HEK293 (cell line): ENCODE measurements at regions not wholly inside any gene's neighbourhood (a gene's known extent, or its start where the extent isn't known, plus 50 kb on each side); places are given as distances from the start of the nearest gene placed in this dataset.

ENCODE experiments used
- CTCF ChIA-PET: fragments of 350-600 bp; formaldehyde crosslinking; extraction: SDS; loops from one replicate; lab custom pipeline; 2021; ENCODE audit warnings: antibody characterized with exemption; lab: Yijun Ruan, JAX
- POLR2A ChIA-PET: fragments of 300-600 bp; formaldehyde crosslinking; extraction: SDS; loops from one replicate; lab custom pipeline; 2020; ENCODE audit warnings: antibody characterized with exemption, inconsistent platforms; lab: Yijun Ruan, JAX
- H3K27ac ChIP-seq: fragments of 200-500 bp; sonication (Bioruptor generic); 2 replicates; pipeline ENCODE4 v1.5.1; 2014; ENCODE audit warnings: low read depth, low read length, control low read depth, inconsistent platforms; ENCODE audit errors: extremely low read depth
- H3K36me3 ChIP-seq, 2 experiments: fragments of 200-500 bp in 1 of 2; sonication (Bioruptor generic) in 1 of 2; 1 replicate in 1 of 2; 2 replicates in 1 of 2; pipeline ENCODE4 v1.5.1; 2014 to 2017; ENCODE audit warnings: inconsistent platforms in 2 of 2, low read length in 2 of 2; ENCODE audit not compliant: control insufficient read depth in 2 of 2, insufficient read depth in 1 of 2
- H3K4me1 ChIP-seq: fragments of 200-500 bp; sonication (Bioruptor generic); 2 replicates; pipeline ENCODE4 v1.5.1; 2014; ENCODE audit warnings: mild to moderate bottlenecking, low read length, inconsistent platforms; ENCODE audit not compliant: control insufficient read depth, insufficient read depth
- H3K4me3 ChIP-seq: 2 replicates; pipeline ENCODE4 v1.5.1; 2011; ENCODE audit warnings: low read depth, mild to moderate bottlenecking, control low read depth, low read length, moderate library complexity
- H3K9me3 ChIP-seq: fragments of 200-500 bp; sonication (Bioruptor generic); 2 replicates; pipeline ENCODE4 v1.5.1; 2014; ENCODE audit warnings: low read depth, low read length, inconsistent platforms; ENCODE audit not compliant: control insufficient read depth, insufficient read depth
- BCL6B ChIP-seq: fragments of 450-650 bp; formaldehyde crosslinking; IDR thresholded peaks from 2 replicates; pipeline ENCODE4 v1.5.1; 2017; ENCODE audit warnings: missing biosample characterization, missing genetic modification characterization
- GLI4 ChIP-seq: fragments of 450-650 bp; formaldehyde crosslinking; IDR thresholded peaks from 2 replicates; pipeline ENCODE4 v1.5.1; 2016; ENCODE audit warnings: missing biosample characterization, missing genetic modification characterization
- INSM2 ChIP-seq: fragments of 450-650 bp; formaldehyde crosslinking; IDR thresholded peaks from 2 replicates; pipeline ENCODE4 v1.5.1; 2016; ENCODE audit warnings: missing biosample characterization, missing genetic modification characterization
- KLF16 ChIP-seq: fragments of 450-650 bp; formaldehyde crosslinking; IDR thresholded peaks from 2 replicates; pipeline ENCODE4 v1.5.1; 2017; ENCODE audit warnings: missing biosample characterization, missing genetic modification characterization
- PRDM4 ChIP-seq: fragments of 450-650 bp; formaldehyde crosslinking; IDR thresholded peaks from 2 replicates; pipeline ENCODE4 v1.5.1; 2017; ENCODE audit warnings: missing biosample characterization, missing genetic modification characterization
- REPIN1 ChIP-seq: fragments of 450-650 bp; formaldehyde crosslinking; IDR thresholded peaks from 2 replicates; pipeline ENCODE4 v1.5.1; 2017; ENCODE audit warnings: missing biosample characterization, missing genetic modification characterization, low read depth
- ZBTB11 ChIP-seq: fragments of 450-650 bp; formaldehyde crosslinking; conservative IDR thresholded peaks from 2 replicates; pipeline ENCODE4 v1.5.1; 2016; ENCODE audit warnings: low read depth, missing biosample characterization, missing genetic modification characterization
- ZNF138 ChIP-seq: fragments of 450-650 bp; formaldehyde crosslinking; IDR thresholded peaks from 2 replicates; pipeline ENCODE4 v1.5.1; 2016; ENCODE audit warnings: missing biosample characterization, missing genetic modification characterization, borderline replicate concordance
- ZNF184 ChIP-seq: fragments of 450-650 bp; IDR thresholded peaks from 2 replicates; pipeline ENCODE4 v1.5.1; 2018; ENCODE audit warnings: missing biosample characterization, mild to moderate bottlenecking, missing genetic modification characterization
- ZNF24 ChIP-seq: fragments of 450-650 bp; formaldehyde crosslinking; IDR thresholded peaks from 2 replicates; pipeline ENCODE4 v1.5.1; 2016; ENCODE audit warnings: missing biosample characterization, missing genetic modification characterization
- ZNF366 ChIP-seq: fragments of 450-650 bp; formaldehyde crosslinking; conservative IDR thresholded peaks from 2 replicates; pipeline ENCODE4 v1.5.1; 2016; ENCODE audit warnings: missing biosample characterization, missing genetic modification characterization
- ZNF433 ChIP-seq: fragments of 450-650 bp; formaldehyde crosslinking; IDR thresholded peaks from 2 replicates; pipeline ENCODE4 v1.5.1; 2016; ENCODE audit warnings: missing biosample characterization, missing genetic modification characterization, low read depth
- ZNF473 ChIP-seq: fragments of 450-650 bp; formaldehyde crosslinking; IDR thresholded peaks from 2 replicates; pipeline ENCODE4 v1.5.1; 2017; ENCODE audit warnings: missing biosample characterization, missing genetic modification characterization
- ZNF501 ChIP-seq: fragments of 450-650 bp; formaldehyde crosslinking; IDR thresholded peaks from 2 replicates; pipeline ENCODE4 v1.5.1; 2016; ENCODE audit warnings: missing biosample characterization, missing genetic modification characterization
- ZNF521 ChIP-seq: fragments of 450-650 bp; formaldehyde crosslinking; IDR thresholded peaks from 2 replicates; pipeline ENCODE4 v1.5.1; 2017; ENCODE audit warnings: missing biosample characterization, mild to moderate bottlenecking, missing genetic modification characterization
- ZNF580 ChIP-seq: fragments of 450-650 bp; formaldehyde crosslinking; IDR thresholded peaks from 2 replicates; pipeline ENCODE4 v1.5.1; 2016; ENCODE audit warnings: missing biosample characterization, missing genetic modification characterization
- ZNF610 ChIP-seq: fragments of 450-650 bp; formaldehyde crosslinking; IDR thresholded peaks from 2 replicates; pipeline ENCODE4 v1.5.1; 2016; ENCODE audit warnings: missing biosample characterization, missing genetic modification characterization, borderline replicate concordance
- ZNF791 ChIP-seq: fragments of 450-650 bp; formaldehyde crosslinking; IDR thresholded peaks from 2 replicates; pipeline ENCODE4 v1.5.1; 2016; ENCODE audit warnings: missing biosample characterization, missing genetic modification characterization
- ZNF792 ChIP-seq: fragments of 450-650 bp; formaldehyde crosslinking; IDR thresholded peaks from 2 replicates; pipeline ENCODE4 v1.5.1; 2016; ENCODE audit warnings: missing biosample characterization, missing genetic modification characterization
- ZNF837 ChIP-seq: fragments of 450-650 bp; formaldehyde crosslinking; IDR thresholded peaks from 2 replicates; pipeline ENCODE4 v1.5.1; 2016; ENCODE audit warnings: missing biosample characterization, missing genetic modification characterization
- ZNF843 ChIP-seq: fragments of 450-650 bp; formaldehyde crosslinking; IDR thresholded peaks from 2 replicates; pipeline ENCODE4 v1.5.1; 2016; ENCODE audit warnings: missing biosample characterization, missing genetic modification characterization

GRCh38 chr4:111269439-111269838 is 646.6 kb upstream of the PITX2 start:
- TF ChIP-seq KLF16 (tag by site-specific recombination) (no peak), REPIN1 (tag by site-specific recombination) (no peak), ZNF433 (no peak), ZNF837 (tag by site-specific recombination) (no peak), BCL6B (tag by site-specific recombination) (peak; percentile 70)
- no peak overlapping the region for H3K27ac ChIP-seq
- H3K36me3 ChIP-seq, result no peaks in the 10 kb centered on the region
- H3K4me3 ChIP-seq, result no peak overlapping the region
- ChIA-PET CTCF (no interaction called here), POLR2A (no interaction called here)
- no peaks in the 10 kb centered on the region for H3K9me3 ChIP-seq
- H3K4me1 ChIP-seq, result no peaks in the 10 kb centered on the region

- Histone ChIP-seq H3K9me3 (no peaks in the 10 kb centered on the region), H3K27ac (no peak overlapping the region), H3K4me1 (no peaks in the 10 kb centered on the region), H3K4me3 (no peak overlapping the region)
- POLR2A ChIA-PET, result no interaction called here
- TF ChIP-seq PRDM4 (tag by site-specific recombination) (no peak), ZNF843 (no peak), ZNF473 (tag by site-specific recombination) (no peak), ZNF184 (no peak), GLI4 (tag by site-specific recombination) (no peak), ZNF610 (tag by site-specific recombination) (no peak), ZNF792 (tag by site-specific recombination) (no peak), ZBTB11 (no peak), ZNF24 (tag by site-specific recombination) (no peak), ZNF138 (tag by site-specific recombination) (no peak), INSM2 (no peak), ZNF366 (no peak), ZNF521 (tag by site-specific recombination) (no peak), ZNF791 (tag by site-specific recombination) (no peak), ZNF580 (no peak), ZNF501 (tag by site-specific recombination) (no peak)
- TF ChIP-seq, all 188 proteins: peak for 0
- no peaks in the 10 kb centered on the region for H3K36me3 ChIP-seq
- CTCF ChIA-PET, result interaction anchor here (1.4 kb wide), 1 partner anchor 9 kb away, joined by 7 read pairs; no protein-coding TSS in a partner anchor
Measured at GRCh38 chr4:111274060-111274459, 651.2 kb upstream of the PITX2 start.
